NB4 (cell line): ENCODE measurements at regions not wholly inside any gene's neighbourhood (a gene's known extent, or its start where the extent isn't known, plus 50 kb on each side); places are given as distances from the start of the nearest gene placed in this dataset.

ENCODE experiments used
- DNase-seq: peaks from one replicate; pipeline ENCODE4 v3.0.0; 2010; ENCODE audit warnings: low read depth
- H3K4me3 ChIP-seq: one replicate; pipeline ENCODE4 v1.5.1; 2011; ENCODE audit warnings: mild to moderate bottlenecking, low read depth, low read length, moderate library complexity
- CTCF ChIP-seq: IDR thresholded peaks from one replicate; pipeline ENCODE4 v1.5.1; 2012; ENCODE audit warnings: low read depth, low read length
- MAX ChIP-seq: IDR thresholded peaks from 2 replicates; pipeline ENCODE4 v1.6.1; 2011; ENCODE audit warnings: low read depth, low read length
- MYC ChIP-seq: IDR thresholded peaks from 2 replicates; pipeline ENCODE4 v1.6.1; 2011; ENCODE audit warnings: low read depth, low read length
- POLR2A ChIP-seq: IDR thresholded peaks from 2 replicates; pipeline ENCODE4 v1.6.1; 2011; ENCODE audit warnings: mild to moderate bottlenecking; ENCODE audit not compliant: insufficient read length; ENCODE audit errors: extremely low read depth

- no peak for TF ChIP-seq POLR2A
- no peak overlapping the region for H3K4me3 ChIP-seq
- DNase-seq: no peak
These were observed 449.3 kb downstream of the SLC4A3 start for GRCh38 chr2:220076734-220077133.

GRCh38 chr2:220077488-220077887, 450.1 kb downstream of the SLC4A3 start:
- no peak for DNase-seq
- no peak overlapping the region for H3K4me3 ChIP-seq
- TF ChIP-seq MAX (no peak), CTCF (no peak), MYC (no peak), POLR2A (no peak)

GRCh38 chr2:220078439-220078838, 451.0 kb downstream of the SLC4A3 start:
- no peak overlapping the region for H3K4me3 ChIP-seq
- no peak for DNase-seq
- TF ChIP-seq MAX (no peak), CTCF (no peak), POLR2A (no peak), MYC (no peak)

GRCh38 chr2:220079595-220079994, 452.2 kb downstream of the SLC4A3 start:
- no peak overlapping the region for H3K4me3 ChIP-seq
- TF ChIP-seq MYC: no peak
- TF ChIP-seq POLR2A: no peak
- TF ChIP-seq CTCF: no peak
- TF ChIP-seq MAX: no peak
- DNase-seq: no peak

- TF ChIP-seq CTCF: no peak
- TF ChIP-seq MAX: no peak
- no peak for TF ChIP-seq MYC
- no peak for TF ChIP-seq POLR2A
These were observed 453.7 kb downstream of the SLC4A3 start for GRCh38 chr2:220081171-220081570.

GRCh38 chr2:220090050-220090449, 462.6 kb downstream of the SLC4A3 start:
- TF ChIP-seq MYC (no peak), POLR2A (no peak), MAX (no peak), CTCF (no peak)
- H3K4me3 ChIP-seq: no peak overlapping the region
- DNase-seq: no peak

More at GRCh38 chr2:220081171-220081570, 453.7 kb downstream of the SLC4A3 start:
- DNase-seq: no peak
- no peak overlapping the region for H3K4me3 ChIP-seq
